ENCODE measurements at regions not wholly inside any gene's neighbourhood (a gene's known extent, or its start where the extent isn't known, plus 50 kb on each side); places are given as distances from the start of the nearest gene placed in this dataset.

DNA sequence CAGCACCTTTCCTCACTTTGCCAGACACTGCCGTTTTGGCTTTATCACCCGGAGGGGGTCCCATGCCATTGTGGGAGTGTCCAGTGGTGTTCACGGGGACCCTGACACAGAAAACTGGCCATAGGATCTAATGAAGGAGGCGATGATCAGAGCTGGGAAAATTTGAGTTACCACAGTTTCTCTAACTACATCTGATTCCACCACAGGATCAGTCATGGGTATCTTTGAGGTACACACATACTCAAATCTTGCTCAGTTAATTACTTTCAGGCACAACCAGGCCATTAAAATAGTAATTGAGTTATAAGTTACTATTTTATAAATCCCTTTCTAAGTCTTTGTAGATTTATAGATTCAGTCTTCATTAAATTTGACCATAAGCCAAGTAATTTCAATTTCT, 215.1 kb downstream of the PRL start:
- Mint-ChIP-seq H3K9me3 (no peaks in the 10 kb centered on the region), H3K4me3 (no peak overlapping the region), H3K27me3 (no peaks in the 10 kb centered on the region), H3K36me3 (no peaks in the 10 kb centered on the region), H3K4me1 (no peaks in the 10 kb centered on the region), H3K27ac (no peak overlapping the region)
- POLR2A ChIA-PET: no interaction called here
- ATAC-seq (ENCODE audit: low read depth): no peak
- DNase-seq: no peak

DNA sequence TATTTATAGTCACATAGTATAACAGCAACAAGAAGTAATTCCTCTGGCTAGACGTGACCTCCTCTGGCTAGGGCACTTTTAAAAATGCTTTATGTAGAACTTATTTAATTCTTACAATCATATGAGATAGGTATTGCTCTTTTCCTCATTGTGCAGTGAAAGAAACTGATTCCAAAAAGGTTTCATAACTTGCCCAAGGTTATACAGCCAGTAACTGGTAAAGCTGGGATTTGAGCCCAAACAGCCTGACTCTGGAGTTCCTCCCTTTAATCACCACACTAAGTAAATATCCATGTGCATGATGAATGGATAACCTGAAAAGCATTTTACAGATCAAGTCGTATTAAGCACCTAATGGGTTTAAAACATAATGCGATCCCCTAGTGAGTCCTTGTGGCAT, 214.6 kb downstream of the PRL start:
- Mint-ChIP-seq H3K9me3 (no peaks in the 10 kb centered on the region), H3K4me1 (no peaks in the 10 kb centered on the region), H3K27me3 (no peaks in the 10 kb centered on the region), H3K36me3 (no peaks in the 10 kb centered on the region), H3K27ac (no peak overlapping the region), H3K4me3 (no peak overlapping the region)
- ATAC-seq (ENCODE audit: low read depth): no peak
- no peak for DNase-seq
- POLR2A ChIA-PET: no interaction called here

DNA sequence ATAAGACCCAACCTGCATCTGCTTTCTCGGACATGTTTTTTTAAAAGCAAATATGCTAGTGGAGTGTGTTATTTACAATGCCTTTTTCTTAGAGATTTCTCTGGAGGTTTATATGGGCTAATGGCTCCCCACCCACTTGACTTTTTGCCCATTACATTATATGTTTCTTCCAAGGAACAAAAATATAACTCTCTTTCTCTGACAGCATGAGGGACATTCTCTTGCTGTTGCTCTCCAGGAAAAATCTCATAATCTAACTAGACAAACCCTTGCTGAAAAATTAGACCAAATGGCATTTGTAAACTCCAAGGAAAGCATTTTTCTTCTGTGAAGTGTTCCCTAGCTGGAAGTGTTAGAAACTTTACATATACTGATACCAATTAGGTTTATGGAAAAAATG, 213.7 kb downstream of the PRL start:
- H3K27ac Mint-ChIP-seq: no peak overlapping the region
- no peaks in the 10 kb centered on the region for H3K9me3 Mint-ChIP-seq
- H3K36me3 Mint-ChIP-seq: no peaks in the 10 kb centered on the region
- POLR2A ChIA-PET: no interaction called here
- no peak overlapping the region for H3K4me3 Mint-ChIP-seq
- no peaks in the 10 kb centered on the region for H3K27me3 Mint-ChIP-seq
- peaks cover 3% of the 10 kb centered on the region for H3K4me1 Mint-ChIP-seq
- DNase-seq (no peak), ATAC-seq (ENCODE audit: low read depth) (no peak)

DNA sequence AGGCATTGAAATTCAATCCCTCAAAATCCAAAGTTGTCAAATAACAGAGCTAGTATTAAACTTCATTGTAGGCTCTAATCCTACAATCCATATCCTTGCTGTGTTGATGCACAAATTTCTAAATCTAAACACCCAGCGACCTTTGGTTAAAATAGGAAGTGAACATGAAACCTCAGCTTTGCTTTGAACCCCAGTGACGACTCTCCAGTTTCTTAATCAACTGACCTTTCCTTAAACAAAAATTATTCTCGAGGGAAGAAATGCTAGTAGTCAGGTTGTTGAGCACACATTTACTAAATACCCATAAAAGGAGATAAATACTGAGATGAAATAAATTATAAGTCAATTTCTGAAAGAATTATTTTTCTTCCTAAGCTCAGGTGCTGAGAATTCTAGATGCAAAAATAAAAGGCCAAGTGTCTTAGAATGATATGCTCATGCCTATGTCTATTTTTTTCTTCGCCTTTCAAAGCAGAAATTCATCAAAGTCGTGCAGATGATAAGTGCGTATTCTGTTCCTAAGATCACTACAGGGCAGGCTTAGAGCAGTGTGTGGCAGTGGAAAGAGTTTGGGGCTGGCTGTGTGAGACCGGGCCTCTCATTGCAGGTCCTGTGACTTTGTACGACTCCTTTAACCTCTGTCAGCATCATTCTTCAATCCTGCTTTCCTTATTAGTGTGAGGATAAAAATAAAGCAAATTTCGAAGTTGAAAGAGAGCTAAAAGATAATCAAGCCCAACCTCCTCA, 208.7 kb downstream of the PRL start:
- Mint-ChIP-seq H3K4me1 (peaks cover 5% of the 10 kb centered on the region), H3K36me3 (no peaks in the 10 kb centered on the region), H3K27ac (no peak overlapping the region), H3K9me3 (no peaks in the 10 kb centered on the region), H3K27me3 (no peaks in the 10 kb centered on the region), H3K4me3 (no peak overlapping the region)
- ATAC-seq (ENCODE audit: low read depth) (no peak), DNase-seq (no peak)
- POLR2A ChIA-PET: no interaction called here

DNA sequence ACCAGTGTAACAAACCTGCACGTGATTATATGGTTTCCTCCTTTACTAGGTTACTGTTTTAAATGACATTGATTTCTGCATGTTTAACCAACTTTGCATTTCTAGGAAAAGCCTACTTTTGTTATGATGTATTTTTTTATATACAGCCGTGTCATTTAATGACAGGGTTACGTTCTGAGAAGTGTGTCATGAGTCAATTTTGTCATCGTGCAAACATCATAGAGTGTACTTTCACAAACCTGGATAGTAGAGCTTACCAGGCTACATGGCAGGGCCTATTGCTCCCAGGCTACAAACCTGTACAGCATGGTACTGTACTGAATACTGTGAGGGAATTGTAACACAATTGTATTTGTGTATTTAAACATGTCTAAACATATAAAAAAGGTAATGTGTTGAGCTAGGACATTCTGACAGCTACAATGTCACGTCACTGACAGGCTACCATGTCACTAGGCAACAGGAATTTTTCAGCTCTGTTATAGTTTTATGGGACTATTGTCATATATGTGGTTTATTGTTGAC, 205.3 kb downstream of the PRL start:
- no peaks in the 10 kb centered on the region for H3K36me3 Mint-ChIP-seq
- ATAC-seq (ENCODE audit: low read depth) (no peak), DNase-seq (no peak)
- H3K4me1 Mint-ChIP-seq: peaks cover 5% of the 10 kb centered on the region
- no peak overlapping the region for H3K27ac Mint-ChIP-seq
- no peak overlapping the region for H3K4me3 Mint-ChIP-seq
- POLR2A ChIA-PET: no interaction called here
- H3K9me3 Mint-ChIP-seq: no peaks in the 10 kb centered on the region
- H3K27me3 Mint-ChIP-seq: peaks cover 2% of the 10 kb centered on the region

DNA sequence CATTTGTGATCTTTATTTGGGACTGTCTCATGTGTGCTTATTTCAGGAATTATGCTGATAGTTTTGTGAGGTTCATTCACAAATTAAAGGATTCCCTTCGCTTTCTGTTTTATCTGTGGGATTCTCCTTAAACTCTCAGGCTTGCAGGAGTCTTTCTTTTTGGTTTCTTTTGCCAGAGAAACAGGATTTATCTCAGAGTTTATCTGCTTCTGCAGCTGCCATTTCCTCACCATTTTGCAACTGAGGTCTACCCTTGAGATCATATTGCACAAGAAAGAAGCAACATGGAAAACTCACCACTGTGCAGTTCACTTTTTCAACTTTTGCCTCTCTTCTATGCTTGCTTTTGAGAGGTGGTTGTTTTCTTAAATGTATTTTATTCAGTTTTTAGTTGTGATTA, 201.0 kb downstream of the PRL start:
- Mint-ChIP-seq H3K4me1 (no peaks in the 10 kb centered on the region), H3K27me3 (peaks cover 4% of the 10 kb centered on the region), H3K36me3 (no peaks in the 10 kb centered on the region), H3K9me3 (no peaks in the 10 kb centered on the region), H3K4me3 (no peak overlapping the region), H3K27ac (no peak overlapping the region)
- ATAC-seq (ENCODE audit: low read depth): no peak
- POLR2A ChIA-PET: no interaction called here
- no peak for DNase-seq

DNA sequence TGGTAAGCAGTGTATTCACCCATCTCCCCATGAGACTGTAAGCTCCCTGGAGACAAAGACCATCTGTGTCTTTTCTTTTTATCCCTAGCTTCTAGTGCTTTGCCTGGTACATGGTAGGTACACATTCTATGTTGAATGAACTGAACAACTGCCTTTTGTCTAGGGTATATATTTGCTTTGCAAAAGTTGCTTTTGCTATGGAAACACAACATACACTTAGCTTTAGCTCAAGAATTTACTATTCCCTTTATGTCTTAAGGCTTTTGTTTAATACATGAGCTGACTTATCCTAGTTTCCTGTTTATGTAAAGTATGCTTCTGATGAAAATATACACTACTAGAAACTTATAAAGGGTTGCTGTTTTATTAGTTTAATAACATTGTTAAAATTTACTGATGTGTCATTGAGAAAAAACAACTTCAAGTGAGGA, 198.2 kb downstream of the PRL start:
- POLR2A ChIA-PET: no interaction called here
- no peaks in the 10 kb centered on the region for H3K36me3 Mint-ChIP-seq
- DNase-seq: no peak

DNA sequence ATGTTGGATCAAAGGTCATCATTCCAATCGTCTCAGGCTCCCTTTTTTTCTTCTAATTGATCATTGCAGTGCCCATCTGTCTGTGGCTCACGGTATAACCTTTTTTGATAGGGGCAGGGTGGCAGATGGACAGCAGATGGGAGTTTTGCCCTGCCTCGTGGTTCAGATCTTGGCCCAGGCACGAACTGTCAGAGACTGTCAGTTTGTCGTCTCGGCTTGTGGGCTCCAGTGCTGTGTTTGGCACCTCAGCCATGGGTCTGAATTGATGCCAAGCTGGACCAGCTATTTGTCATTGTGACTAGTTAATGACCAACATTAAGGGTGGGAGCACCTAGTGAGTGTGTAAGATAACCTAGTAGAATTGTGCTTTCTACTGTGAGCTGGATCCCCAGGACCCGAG, 197.6 kb downstream of the PRL start:
- Mint-ChIP-seq H3K36me3 (no peaks in the 10 kb centered on the region), H3K27me3 (peaks cover 2% of the 10 kb centered on the region), H3K9me3 (peaks cover 5% of the 10 kb centered on the region), H3K4me3 (no peak overlapping the region), H3K27ac (no peak overlapping the region), H3K4me1 (no peaks in the 10 kb centered on the region)
- no peak for DNase-seq
- ATAC-seq (ENCODE audit: low read depth): no peak
- POLR2A ChIA-PET: no interaction called here

More for the DNA sequence above, 198.2 kb downstream of the PRL start:
- Mint-ChIP-seq H3K4me1 (no peaks in the 10 kb centered on the region), H3K27ac (no peak overlapping the region), H3K27me3 (peaks cover 4% of the 10 kb centered on the region), H3K9me3 (peaks cover 3% of the 10 kb centered on the region), H3K4me3 (no peak overlapping the region)
- no peak for ATAC-seq (ENCODE audit: low read depth)

DNA sequence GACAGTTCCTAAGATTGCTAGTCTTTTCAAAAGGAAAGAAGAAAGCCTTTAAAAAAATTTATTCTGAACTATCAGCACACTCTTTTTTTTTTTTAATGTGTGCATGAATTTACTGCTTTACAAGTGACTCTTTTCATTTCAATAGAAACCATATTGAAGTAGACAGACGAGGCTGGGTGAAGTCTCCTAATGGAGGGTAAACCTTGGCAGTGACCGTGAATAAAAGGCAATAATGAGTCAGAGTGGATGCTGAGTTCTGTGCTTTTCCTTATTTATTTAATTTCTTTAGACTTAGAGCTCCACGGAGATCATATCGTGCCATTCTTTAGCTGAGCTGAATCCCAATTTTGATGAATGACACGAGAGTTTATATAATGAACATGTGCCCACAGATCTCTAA, 196.9 kb downstream of the PRL start:
- H3K27me3 Mint-ChIP-seq: peaks cover 2% of the 10 kb centered on the region
- no peak for ATAC-seq (ENCODE audit: low read depth)
- POLR2A ChIA-PET: no interaction called here

DNA sequence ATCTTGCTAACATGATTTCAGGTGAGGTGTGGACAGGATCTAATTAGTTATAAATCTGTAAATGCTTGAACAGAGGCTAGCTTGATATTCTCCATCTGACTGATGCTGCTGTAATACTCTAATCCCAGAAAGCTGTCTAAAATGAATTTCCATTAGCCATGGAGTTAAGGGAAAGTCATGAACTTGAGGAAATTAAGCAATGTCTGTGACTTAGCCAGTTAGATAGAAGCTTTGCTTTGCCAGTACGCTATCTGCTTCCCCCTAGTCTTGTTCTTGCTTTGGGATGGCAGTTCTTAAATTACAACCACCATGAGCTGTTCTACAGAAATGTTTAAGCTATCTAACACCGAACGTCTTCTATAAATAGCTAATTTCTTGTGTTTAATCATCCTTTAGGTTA, 195.7 kb downstream of the PRL start:
- Mint-ChIP-seq H3K36me3 (no peaks in the 10 kb centered on the region), H3K9me3 (peaks cover 8% of the 10 kb centered on the region), H3K27ac (no peak overlapping the region), H3K27me3 (peaks cover 2% of the 10 kb centered on the region), H3K4me1 (no peaks in the 10 kb centered on the region), H3K4me3 (no peak overlapping the region)
- POLR2A ChIA-PET: no interaction called here
- no peak for DNase-seq
- ATAC-seq (ENCODE audit: low read depth): no peak

More for the DNA sequence above, 196.9 kb downstream of the PRL start:
- H3K4me1 Mint-ChIP-seq: no peaks in the 10 kb centered on the region
- no peak overlapping the region for H3K27ac Mint-ChIP-seq
- no peaks in the 10 kb centered on the region for H3K36me3 Mint-ChIP-seq
- H3K9me3 Mint-ChIP-seq: peaks cover 8% of the 10 kb centered on the region
- no peak overlapping the region for H3K4me3 Mint-ChIP-seq
- no peak for DNase-seq

DNA sequence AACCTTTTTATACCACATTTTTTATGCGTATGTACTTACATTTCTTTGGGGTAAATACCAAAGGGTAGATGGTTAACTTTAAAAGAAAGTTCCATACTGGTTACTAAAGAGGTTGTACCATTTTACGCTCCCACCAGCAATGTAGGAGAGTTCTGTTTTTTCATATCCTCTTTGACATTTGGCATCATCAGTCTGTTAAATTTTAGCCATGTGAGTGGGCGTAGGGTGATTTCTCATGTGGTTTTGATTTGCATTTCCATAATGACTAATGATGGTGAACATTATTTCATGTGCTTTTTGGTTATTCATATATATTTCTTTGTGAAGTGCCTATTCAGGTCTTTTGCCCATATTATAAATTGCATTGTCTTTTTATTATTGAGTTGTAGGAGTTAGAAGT, 194.2 kb downstream of the PRL start:
- H3K4me3 Mint-ChIP-seq: no peak overlapping the region
- H3K9me3 Mint-ChIP-seq: peaks cover 8% of the 10 kb centered on the region
- DNase-seq: no peak
- POLR2A ChIA-PET: no interaction called here
- H3K27me3 Mint-ChIP-seq: no peaks in the 10 kb centered on the region
- no peaks in the 10 kb centered on the region for H3K36me3 Mint-ChIP-seq
- no peak for ATAC-seq (ENCODE audit: low read depth)
- no peaks in the 10 kb centered on the region for H3K4me1 Mint-ChIP-seq
- H3K27ac Mint-ChIP-seq: no peak overlapping the region

DNA sequence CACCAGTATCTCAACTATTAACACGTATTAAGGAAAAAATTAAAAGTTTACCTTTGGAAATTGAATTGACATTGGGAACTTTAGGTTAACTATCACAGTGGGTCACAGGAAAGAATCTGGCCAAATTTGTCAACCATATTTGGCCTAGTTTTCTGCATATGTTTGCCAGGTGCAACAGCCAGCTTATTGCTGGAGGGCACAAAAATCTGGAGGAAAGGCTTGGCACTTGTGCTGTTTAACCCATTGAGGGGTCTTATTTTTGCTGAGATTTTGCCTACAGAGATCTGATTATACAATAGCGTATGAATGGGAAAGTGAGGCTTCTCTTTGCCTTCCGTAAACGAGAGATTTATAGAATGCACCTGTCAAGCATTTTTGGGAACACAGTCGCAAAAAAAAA, 190.4 kb downstream of the PRL start:
- DNase-seq: no peak
- H3K36me3 Mint-ChIP-seq: no peaks in the 10 kb centered on the region
- H3K27ac Mint-ChIP-seq: no peak overlapping the region
- H3K4me1 Mint-ChIP-seq: no peaks in the 10 kb centered on the region
- peaks cover 8% of the 10 kb centered on the region for H3K9me3 Mint-ChIP-seq
- no peak for ATAC-seq (ENCODE audit: low read depth)
- POLR2A ChIA-PET: no interaction called here
- no peaks in the 10 kb centered on the region for H3K27me3 Mint-ChIP-seq
- no peak overlapping the region for H3K4me3 Mint-ChIP-seq

DNA sequence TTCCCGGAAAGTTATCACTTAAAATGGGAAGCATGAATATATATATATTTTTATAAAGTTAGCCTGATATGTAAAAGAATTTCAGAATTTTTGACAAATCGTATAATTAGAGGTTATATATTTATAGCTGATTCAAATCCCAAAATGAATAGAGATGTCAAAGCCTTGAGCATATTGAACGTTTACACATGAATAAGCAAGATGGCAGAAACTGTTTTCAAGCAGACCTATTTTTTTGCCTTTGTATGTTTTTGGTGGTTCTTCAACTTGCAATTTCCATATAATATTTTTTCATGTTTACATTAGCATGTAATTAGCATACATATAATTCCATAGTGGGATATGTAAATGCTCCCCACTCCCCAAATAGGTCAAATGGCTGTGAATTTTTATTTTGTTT, 189.9 kb downstream of the PRL start:
- no peak for ATAC-seq (ENCODE audit: low read depth)
- peaks cover 8% of the 10 kb centered on the region for H3K9me3 Mint-ChIP-seq
- DNase-seq: no peak
- H3K36me3 Mint-ChIP-seq: no peaks in the 10 kb centered on the region
- POLR2A ChIA-PET: no interaction called here
- H3K27me3 Mint-ChIP-seq: no peaks in the 10 kb centered on the region
- H3K4me3 Mint-ChIP-seq: no peak overlapping the region
- no peak overlapping the region for H3K27ac Mint-ChIP-seq
- H3K4me1 Mint-ChIP-seq: no peaks in the 10 kb centered on the region

DNA sequence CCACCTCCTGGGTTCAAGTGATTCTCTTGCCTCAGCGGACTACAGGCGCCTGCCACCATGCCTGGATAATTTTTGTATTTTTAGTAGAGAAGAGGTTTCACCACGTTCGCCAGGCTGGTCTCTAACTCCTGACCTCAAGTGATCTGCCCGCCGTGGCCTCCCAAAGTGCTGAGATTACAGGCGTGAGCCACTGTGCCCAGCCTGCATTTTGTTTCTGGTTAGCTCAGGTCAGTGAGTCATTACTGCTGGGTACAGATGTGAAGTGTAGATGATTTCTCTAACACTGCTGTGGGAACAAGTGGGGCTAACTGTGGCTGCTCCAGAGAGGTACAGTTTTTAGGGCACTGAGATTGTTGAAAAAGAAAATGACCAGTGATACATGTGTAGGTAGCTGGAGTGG, 188.6 kb downstream of the PRL start:
- no peak overlapping the region for H3K4me3 Mint-ChIP-seq
- ATAC-seq (ENCODE audit: low read depth) (no peak), DNase-seq (no peak)
- no peaks in the 10 kb centered on the region for H3K36me3 Mint-ChIP-seq
- no peaks in the 10 kb centered on the region for H3K4me1 Mint-ChIP-seq
- H3K9me3 Mint-ChIP-seq: peaks cover 6% of the 10 kb centered on the region
- POLR2A ChIA-PET: no interaction called here
- no peaks in the 10 kb centered on the region for H3K27me3 Mint-ChIP-seq
- no peak overlapping the region for H3K27ac Mint-ChIP-seq

DNA sequence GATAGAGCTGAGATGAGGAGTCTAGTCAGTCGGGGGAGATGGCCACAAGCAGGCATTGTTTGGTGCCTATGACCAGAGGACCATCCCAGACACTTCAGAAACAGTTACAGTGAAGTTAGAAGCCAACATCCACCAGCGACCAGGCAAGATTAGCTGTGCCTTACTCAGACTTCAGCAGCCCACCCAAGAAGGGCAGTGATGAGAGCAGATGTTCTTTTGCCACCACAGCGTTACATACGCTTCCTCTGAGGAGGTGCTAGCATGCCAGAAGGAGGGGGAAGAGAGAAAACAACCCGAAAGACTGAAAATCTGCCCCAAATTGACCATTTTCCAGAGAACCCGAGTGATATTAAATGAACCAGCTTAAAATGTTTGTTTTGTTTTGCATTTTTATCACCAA, 186.8 kb downstream of the PRL start:
- ATAC-seq (ENCODE audit: low read depth): no peak
- Mint-ChIP-seq H3K9me3 (no peaks in the 10 kb centered on the region), H3K4me1 (no peaks in the 10 kb centered on the region), H3K4me3 (no peak overlapping the region), H3K27me3 (no peaks in the 10 kb centered on the region), H3K36me3 (no peaks in the 10 kb centered on the region), H3K27ac (no peak overlapping the region)
- DNase-seq: no peak
- POLR2A ChIA-PET: no interaction called here

Measured in activated naive CD8-positive, alpha-beta T cell treated with anti-CD3 and anti-CD28 coated beads, Interleukin-2, amount 10 ng/mL, durations not matched to agents 7 days and 5 days (primary cell).